Omental fat pad (tissue), 3 donors: ENCODE measurements at regions not wholly inside any gene's neighbourhood (a gene's known extent, or its start where the extent isn't known, plus 50 kb on each side); places are given as distances from the start of the nearest gene placed in this dataset.
"Not testable (repeated sequence)": the region's sequence is repeated elsewhere in the genome, so short reads cannot be mapped to it uniquely, and the experiment has no call there.

Source experiments
- ATAC-seq: fragments of 150-250 bp; one replicate; pipeline ENCODE4 v1.9.1; 2016; ENCODE audit warnings: mild to moderate bottlenecking, moderate library complexity; ENCODE audit not compliant: low FRiP score
- DNase-seq: peaks from one replicate; pipeline ENCODE4 v3.0.0-alpha.2; 2019; ENCODE audit warnings: low spot score
- TF ChIP-seq, protein P1 (sequence below), 3 donors: fragments of 450-650 bp; IDR thresholded peaks; one replicate each; pipeline ENCODE4 v1.5.1; 2016 to 2017; ENCODE audit warnings: antibody characterized with exemption in 3 of 3, mild to moderate bottlenecking in 3 of 3, moderate library complexity in 2 of 3

DNA sequence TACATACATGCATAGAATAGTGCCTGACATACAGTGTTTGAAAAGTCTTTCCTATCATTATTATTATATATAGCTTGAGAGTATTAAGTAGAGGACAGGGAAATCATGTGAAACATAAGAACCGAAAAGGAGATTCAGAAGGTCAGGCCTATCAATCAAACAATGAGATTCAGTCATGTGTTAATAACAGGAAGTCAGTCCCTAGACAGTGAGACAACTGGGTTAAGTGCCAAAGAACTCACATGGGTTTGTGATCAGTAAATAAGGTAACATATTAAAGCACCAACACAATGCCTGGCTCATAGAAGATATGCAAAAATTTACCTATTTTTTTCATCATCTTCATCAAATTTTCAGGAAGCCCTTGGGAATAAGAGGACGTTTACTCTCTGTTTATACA lies 174.3 kb upstream of the FAT3 start:
- ATAC-seq (no peak), DNase-seq (no peak)
- TF ChIP-seq, protein P1, sequence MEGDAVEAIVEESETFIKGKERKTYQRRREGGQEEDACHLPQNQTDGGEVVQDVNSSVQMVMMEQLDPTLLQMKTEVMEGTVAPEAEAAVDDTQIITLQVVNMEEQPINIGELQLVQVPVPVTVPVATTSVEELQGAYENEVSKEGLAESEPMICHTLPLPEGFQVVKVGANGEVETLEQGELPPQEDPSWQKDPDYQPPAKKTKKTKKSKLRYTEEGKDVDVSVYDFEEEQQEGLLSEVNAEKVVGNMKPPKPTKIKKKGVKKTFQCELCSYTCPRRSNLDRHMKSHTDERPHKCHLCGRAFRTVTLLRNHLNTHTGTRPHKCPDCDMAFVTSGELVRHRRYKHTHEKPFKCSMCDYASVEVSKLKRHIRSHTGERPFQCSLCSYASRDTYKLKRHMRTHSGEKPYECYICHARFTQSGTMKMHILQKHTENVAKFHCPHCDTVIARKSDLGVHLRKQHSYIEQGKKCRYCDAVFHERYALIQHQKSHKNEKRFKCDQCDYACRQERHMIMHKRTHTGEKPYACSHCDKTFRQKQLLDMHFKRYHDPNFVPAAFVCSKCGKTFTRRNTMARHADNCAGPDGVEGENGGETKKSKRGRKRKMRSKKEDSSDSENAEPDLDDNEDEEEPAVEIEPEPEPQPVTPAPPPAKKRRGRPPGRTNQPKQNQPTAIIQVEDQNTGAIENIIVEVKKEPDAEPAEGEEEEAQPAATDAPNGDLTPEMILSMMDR (IDR thresholded peaks at IDR 0.05), result no peak

DNA sequence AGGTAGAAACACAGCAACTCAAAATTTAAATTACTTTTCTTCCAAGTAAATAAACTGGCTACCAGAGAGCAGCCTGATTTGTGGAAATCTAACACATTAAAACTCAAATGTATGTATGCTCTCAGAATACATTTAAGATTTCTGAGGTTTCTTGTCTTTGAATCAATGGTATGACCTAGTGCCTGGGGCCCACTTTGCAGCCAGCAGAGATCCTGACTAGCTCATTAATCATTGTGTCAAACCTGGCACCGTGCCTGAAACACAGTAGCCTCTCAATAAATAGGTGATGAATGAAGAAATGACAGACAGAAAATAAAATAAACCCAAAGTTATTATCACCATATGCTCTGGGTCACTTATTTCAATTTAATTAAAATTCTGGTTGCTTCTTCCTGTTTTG lies 176.2 kb upstream of the FAT3 start:
- TF ChIP-seq, protein P1 (IDR thresholded peaks at IDR 0.05), result no peak
- ATAC-seq, result no peak
- no peak for DNase-seq

DNA sequence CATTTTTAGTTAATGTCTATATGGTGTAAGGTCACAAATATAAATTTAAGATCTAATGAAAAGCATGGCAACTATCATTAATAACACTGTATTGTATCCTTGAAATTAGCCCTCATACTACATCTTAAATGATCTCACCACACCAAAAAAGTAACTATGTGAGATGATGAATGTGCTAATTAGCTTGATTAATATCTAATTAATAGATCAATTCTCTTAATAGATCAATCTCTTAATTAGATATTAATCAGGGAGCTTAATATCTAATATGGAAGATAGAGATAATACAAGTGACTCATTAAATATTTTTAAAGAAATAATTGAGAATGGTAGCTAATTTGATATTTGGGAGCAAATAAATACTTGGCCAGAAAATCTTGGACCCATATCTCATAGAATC lies 178.5 kb upstream of the FAT3 start:
- ATAC-seq, result no peak
- no peak for DNase-seq
- TF ChIP-seq, protein P1 (IDR thresholded peaks at IDR 0.05), result no peak

DNA sequence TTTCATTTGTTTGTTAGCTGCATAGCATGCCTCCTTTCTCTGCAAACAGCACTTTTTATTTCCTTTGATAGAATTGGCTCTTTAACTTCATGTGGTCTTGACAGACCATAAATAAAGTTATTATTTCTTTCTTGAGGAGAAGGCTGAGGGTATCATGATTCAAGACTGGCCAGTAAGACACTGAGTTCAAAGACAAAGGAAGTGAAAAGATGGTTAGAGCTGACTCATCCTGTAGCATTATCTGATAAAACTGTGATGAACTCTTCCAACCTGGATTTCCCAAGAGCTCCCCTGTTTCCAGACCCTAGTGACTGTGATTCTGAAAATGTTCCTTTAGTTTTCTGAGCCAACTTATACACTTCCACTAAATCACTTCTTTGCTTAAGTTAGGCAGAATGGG lies 179.3 kb upstream of the FAT3 start:
- DNase-seq (no peak), ATAC-seq (no peak)
- TF ChIP-seq, protein P1 (IDR thresholded peaks at IDR 0.05), result no peak

DNA sequence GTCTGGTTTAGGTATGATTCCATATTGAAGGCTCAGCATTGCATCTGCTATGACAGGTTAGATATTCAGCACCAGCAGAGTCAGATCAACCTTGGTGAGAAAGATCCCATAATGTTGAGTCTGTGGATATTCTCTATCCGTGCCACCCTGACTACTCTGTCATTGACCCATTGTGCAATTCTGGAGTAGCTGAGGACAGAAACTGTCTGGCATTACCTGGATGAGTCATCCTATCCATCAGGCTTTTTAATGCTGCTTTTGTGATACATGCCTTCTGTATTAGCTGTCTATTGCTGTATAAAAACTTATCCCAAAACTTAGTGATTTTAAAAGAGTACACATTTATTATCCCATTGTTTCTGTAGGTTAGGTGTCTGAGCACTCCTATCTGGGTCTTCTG lies 189.1 kb upstream of the FAT3 start:
- ATAC-seq, result no peak
- TF ChIP-seq, protein P1 (IDR thresholded peaks at IDR 0.05), result no peak
- no peak for DNase-seq

DNA sequence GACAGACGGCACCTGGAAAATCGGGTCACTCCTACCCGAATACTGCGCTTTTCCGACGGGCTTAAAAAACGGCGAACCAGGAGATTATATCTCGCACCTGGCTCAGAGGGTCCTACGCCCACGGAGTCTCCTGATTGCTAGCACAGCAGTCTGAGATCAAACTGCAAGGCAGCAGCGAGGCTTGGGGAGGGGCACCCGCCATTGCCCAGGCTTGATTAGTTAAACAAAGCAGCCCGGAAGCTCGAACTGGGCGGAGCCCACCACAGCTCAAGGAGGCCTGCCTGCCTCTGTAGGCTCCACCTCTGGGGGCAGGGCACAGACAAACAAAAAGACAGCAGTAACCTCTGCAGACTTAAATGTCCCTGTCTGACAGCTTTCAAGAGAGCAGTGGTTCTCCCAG lies 197.5 kb upstream of the FAT3 start:
- DNase-seq, ATAC-seq: not testable (repeated sequence)

DNA sequence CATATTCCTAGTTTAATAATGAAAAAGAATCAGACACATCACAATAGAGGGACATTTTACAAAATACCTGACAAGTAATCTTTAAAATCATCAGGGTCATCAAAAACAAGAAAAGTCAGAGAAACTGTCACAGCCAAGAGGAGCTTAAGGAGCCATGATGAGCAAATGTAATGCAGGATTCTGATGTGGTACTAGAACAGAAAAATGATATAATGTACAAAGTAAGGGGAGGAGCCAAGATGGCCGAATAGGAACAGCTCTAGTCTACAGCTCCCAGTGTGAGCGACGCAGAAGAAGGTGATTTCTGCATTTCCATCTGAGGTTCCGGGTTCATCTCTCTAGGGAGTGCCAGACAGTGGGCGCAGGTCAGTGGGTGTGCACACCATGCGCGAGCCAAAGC lies 198.0 kb upstream of the FAT3 start:
- DNase-seq (no peak), ATAC-seq (no peak)
- TF ChIP-seq, protein P1 (IDR thresholded peaks at IDR 0.05), result no peak

DNA sequence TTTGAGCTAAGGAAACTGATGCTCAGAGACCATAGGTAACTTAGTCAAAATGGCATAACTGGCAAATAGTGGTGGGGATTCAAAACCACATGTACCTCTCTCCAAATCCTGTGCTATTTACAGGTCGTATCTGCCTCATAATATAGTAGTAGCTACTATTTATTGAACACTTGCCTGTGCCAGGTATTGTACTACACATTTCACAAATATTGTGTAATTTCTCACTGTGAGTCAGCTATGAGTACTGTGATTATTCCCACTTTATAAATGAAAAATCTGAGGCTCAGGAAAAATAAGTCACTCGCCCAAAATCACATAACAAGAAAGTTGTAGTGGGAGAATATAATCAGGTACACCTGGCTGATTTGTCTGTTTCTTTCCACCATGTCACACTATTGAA lies 199.8 kb upstream of the FAT3 start:
- TF ChIP-seq, protein P1 (IDR thresholded peaks at IDR 0.05), result no peak
- ATAC-seq, result no peak
- DNase-seq, result no peak
